ENCODE measurements at regions not wholly inside any gene's neighbourhood (a gene's known extent, or its start where the extent isn't known, plus 50 kb on each side); places are given as distances from the start of the nearest gene placed in this dataset.

DNA sequence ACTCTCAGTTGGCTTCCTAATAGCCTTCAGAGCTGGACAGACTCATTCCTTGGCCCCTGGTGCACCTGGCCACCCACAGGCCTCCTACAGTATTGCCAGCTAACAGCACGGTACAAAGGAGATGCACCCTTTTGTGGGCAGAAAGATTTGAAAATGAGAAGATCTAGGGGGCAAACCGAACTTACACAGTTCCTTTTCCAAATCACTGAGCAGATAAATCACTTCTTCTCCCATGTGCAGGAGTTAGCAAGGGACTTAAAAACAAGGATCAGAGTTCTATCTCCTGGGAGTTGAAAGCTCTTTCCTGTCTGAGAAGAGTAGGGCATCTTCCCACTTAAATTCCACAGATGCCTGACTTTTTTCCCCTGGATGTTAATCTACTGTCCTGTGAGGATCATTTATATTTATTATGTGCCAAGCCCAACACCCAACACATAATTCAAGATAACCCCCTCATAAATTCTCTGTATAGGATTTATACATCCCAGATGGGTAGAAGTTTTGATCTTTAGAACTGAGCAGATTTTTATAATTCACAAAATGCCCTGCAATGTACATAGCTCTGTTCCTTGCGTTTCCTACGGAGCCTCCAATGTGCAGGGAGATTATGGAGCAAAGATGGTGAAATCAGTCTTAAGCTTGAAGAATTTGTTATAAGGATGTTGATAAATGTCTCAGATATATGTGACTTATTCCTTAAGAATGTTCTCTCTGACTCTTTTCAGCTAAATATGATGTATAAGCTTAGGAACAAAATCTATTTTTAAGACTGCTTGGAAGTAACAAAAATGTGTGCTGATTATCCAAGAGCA, 207.2 kb upstream of the DAPK1 start:
- Histone ChIP-seq H3K9me3 (no peaks in the 10 kb centered on the region), H3K27ac (replicated peaks in 1 of 4) (no peak overlapping the region), H3K4me1 (peaks cover 0 to 3% (median under 1%) of the 10 kb centered on the region in 4 donors), H3K4me3 (no peak overlapping the region), H3K36me3 (no peaks in the 10 kb centered on the region), H3K27me3 (no peaks in the 10 kb centered on the region)
- intact Hi-C loops (cut with DNase I) = no loop called here
- 75% methylated on average over 4 of the region's 4 CpGs for WGBS
- no peak for DNase-seq (ENCODE audit: extremely low spot score)
- TF ChIP-seq, protein P1, sequence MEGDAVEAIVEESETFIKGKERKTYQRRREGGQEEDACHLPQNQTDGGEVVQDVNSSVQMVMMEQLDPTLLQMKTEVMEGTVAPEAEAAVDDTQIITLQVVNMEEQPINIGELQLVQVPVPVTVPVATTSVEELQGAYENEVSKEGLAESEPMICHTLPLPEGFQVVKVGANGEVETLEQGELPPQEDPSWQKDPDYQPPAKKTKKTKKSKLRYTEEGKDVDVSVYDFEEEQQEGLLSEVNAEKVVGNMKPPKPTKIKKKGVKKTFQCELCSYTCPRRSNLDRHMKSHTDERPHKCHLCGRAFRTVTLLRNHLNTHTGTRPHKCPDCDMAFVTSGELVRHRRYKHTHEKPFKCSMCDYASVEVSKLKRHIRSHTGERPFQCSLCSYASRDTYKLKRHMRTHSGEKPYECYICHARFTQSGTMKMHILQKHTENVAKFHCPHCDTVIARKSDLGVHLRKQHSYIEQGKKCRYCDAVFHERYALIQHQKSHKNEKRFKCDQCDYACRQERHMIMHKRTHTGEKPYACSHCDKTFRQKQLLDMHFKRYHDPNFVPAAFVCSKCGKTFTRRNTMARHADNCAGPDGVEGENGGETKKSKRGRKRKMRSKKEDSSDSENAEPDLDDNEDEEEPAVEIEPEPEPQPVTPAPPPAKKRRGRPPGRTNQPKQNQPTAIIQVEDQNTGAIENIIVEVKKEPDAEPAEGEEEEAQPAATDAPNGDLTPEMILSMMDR (IDR thresholded peaks at IDR 0.05) = peak in 1 of 3 experiments; percentile 11
- TF ChIP-seq POLR2AphosphoS5 (IDR thresholded peaks at IDR 0.05) = no peak

- Histone ChIP-seq H3K27me3 (no peaks in the 10 kb centered on the region), H3K4me3 (no peak overlapping the region), H3K27ac (replicated peaks in 1 of 4) (no peak overlapping the region), H3K36me3 (no peaks in the 10 kb centered on the region), H3K4me1 (no peaks in the 10 kb centered on the region), H3K9me3 (no peaks in the 10 kb centered on the region)
- no peak for DNase-seq (ENCODE audit: extremely low spot score)
- TF ChIP-seq, protein P1 (IDR thresholded peaks at IDR 0.05) = no peak
- TF ChIP-seq POLR2AphosphoS5 (IDR thresholded peaks at IDR 0.05) (no peak), POLR2A (IDR thresholded peaks at IDR 0.05; ENCODE audit: low read depth) (no peak), EP300 (IDR thresholded peaks at IDR 0.05) (no peak)
- intact Hi-C loops (cut with DNase I) = no loop called here
- WGBS = 62% methylated on average over 2 of the region's 2 CpGs
Observed at GRCh38 chr9:87292449-87293191, 205.0 kb upstream of the DAPK1 start.

GRCh38 chr9:87294126-87294525, 203.5 kb upstream of the DAPK1 start:
- H3K27me3 ChIP-seq = no peaks in the 10 kb centered on the region
- no peaks in the 10 kb centered on the region for H3K4me1 ChIP-seq
- no peaks in the 10 kb centered on the region for H3K36me3 ChIP-seq
- WGBS = 96% methylated on average over 2 of the region's 2 CpGs
- H3K9me3 ChIP-seq = no peaks in the 10 kb centered on the region
- no peak overlapping the region for H3K4me3 ChIP-seq
- no peak overlapping the region for H3K27ac ChIP-seq (replicated peaks in 1 of 4)
- DNase-seq (ENCODE audit: extremely low spot score) = no peak
- TF ChIP-seq, protein P1 (IDR thresholded peaks at IDR 0.05) = no peak
- TF ChIP-seq POLR2AphosphoS5 (IDR thresholded peaks at IDR 0.05) = no peak
- no peak for TF ChIP-seq EP300 (IDR thresholded peaks at IDR 0.05)
- TF ChIP-seq POLR2A (IDR thresholded peaks at IDR 0.05; ENCODE audit: low read depth) = no peak
- intact Hi-C loops (cut with DNase I) = no loop called here

- no peak for DNase-seq (ENCODE audit: extremely low spot score)
- intact Hi-C loops (cut with DNase I) = no loop called here
- no peaks in the 10 kb centered on the region for H3K9me3 ChIP-seq
- peaks cover 0 to 11% (median 6%) of the 10 kb centered on the region in 4 donors for H3K4me1 ChIP-seq
- no peak overlapping the region for H3K4me3 ChIP-seq
- TF ChIP-seq POLR2A (IDR thresholded peaks at IDR 0.05; ENCODE audit: low read depth) (no peak), POLR2AphosphoS5 (IDR thresholded peaks at IDR 0.05) (no peak), EP300 (IDR thresholded peaks at IDR 0.05) (no peak)
- TF ChIP-seq, protein P1 (IDR thresholded peaks at IDR 0.05) = no peak
- H3K27me3 ChIP-seq = no peaks in the 10 kb centered on the region
- no peak overlapping the region for H3K27ac ChIP-seq (replicated peaks in 1 of 4)
- H3K36me3 ChIP-seq = no peaks in the 10 kb centered on the region
- 51% methylated on average over 2 of the region's 2 CpGs for WGBS
Observed at GRCh38 chr9:87300915-87301314, 196.8 kb upstream of the DAPK1 start.

Data from esophagus muscularis mucosa (tissue), 4 donors.